Parathyroid adenoma (tissue), 2 donors: ENCODE measurements at regions not wholly inside any gene's neighbourhood (a gene's known extent, or its start where the extent isn't known, plus 50 kb on each side); places are given as distances from the start of the nearest gene placed in this dataset.

ENCODE experiments used
- H2AFZ ChIP-seq: fragments of 300-600 bp; sonication (generic); one replicate; pipeline ENCODE4 v1.7.0; 2017; ENCODE audit warnings: antibody characterized with exemption, mild to moderate bottlenecking
- H3K27ac ChIP-seq: fragments of 300-600 bp; sonication (generic); one replicate; pipeline ENCODE4 v1.7.0; 2017
- H3K27me3 ChIP-seq: fragments of 300-600 bp; sonication (generic); one replicate; pipeline ENCODE4 v1.7.0; 2017; ENCODE audit warnings: low read length; ENCODE audit not compliant: control insufficient read depth, insufficient read depth
- H3K36me3 ChIP-seq: fragments of 300-600 bp; sonication (generic); one replicate; pipeline ENCODE4 v1.7.0; 2017; ENCODE audit warnings: low read length; ENCODE audit not compliant: control insufficient read depth, insufficient read depth
- H3K4me1 ChIP-seq: fragments of 300-600 bp; sonication (generic); one replicate; pipeline ENCODE4 v1.7.0; 2017; ENCODE audit warnings: control low read depth
- H3K4me2 ChIP-seq: fragments of 300-600 bp; sonication (generic); one replicate; pipeline ENCODE4 v1.7.0; 2017; ENCODE audit warnings: low read length
- H3K4me3 ChIP-seq: fragments of 300-600 bp; sonication (generic); one replicate; pipeline ENCODE4 v1.7.0; 2017; ENCODE audit warnings: low read depth, low read length
- H3K79me2 ChIP-seq: fragments of 300-600 bp; sonication (generic); one replicate; pipeline ENCODE4 v1.7.0; 2017; ENCODE audit warnings: control low read depth
- H3K9ac ChIP-seq: fragments of 300-600 bp; sonication (generic); one replicate; pipeline ENCODE4 v1.7.0; 2017; ENCODE audit warnings: mild to moderate bottlenecking
- H3K9me3 ChIP-seq: fragments of 300-600 bp; sonication (generic); one replicate; pipeline ENCODE4 v1.7.0; 2017; ENCODE audit warnings: low read length; ENCODE audit not compliant: control insufficient read depth
- TF ChIP-seq, protein P1 (sequence below): fragments of 300-600 bp; sonication (generic); IDR thresholded peaks from one replicate; pipeline ENCODE4 v1.7.0; 2017; ENCODE audit warnings: antibody characterized with exemption, mild to moderate bottlenecking
- donor health status: primary hyperparathyroidism.

DNA sequence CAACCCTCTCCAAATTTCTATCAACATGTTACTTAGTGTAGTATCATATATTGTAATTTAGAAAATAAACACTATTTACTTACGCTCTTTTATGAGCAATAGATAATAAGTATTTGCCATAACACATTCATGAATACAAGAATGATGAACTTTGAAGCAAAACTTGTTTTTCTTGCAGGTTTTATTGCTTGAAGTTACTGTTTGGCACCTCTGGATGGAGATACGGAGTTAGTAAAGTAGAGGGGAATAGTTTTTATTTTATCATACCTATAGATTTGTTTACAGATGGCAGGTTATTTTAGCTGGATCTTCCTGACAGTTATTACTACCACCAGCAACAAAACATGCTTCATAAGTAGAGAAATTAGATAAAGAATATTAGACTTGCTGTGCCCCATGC, 274.2 kb upstream of the LRRTM4 start:
- Histone ChIP-seq H3K4me3 (no peak overlapping the region), H3K27me3 (no peaks in the 10 kb centered on the region), H3K36me3 (no peaks in the 10 kb centered on the region), H3K27ac (no peak overlapping the region), H3K79me2 (no peaks in the 10 kb centered on the region), H3K4me2 (no peak overlapping the region), H3K4me1 (no peaks in the 10 kb centered on the region), H2AFZ (no peak overlapping the region), H3K9me3 (no peaks in the 10 kb centered on the region), H3K9ac (no peak overlapping the region)
- TF ChIP-seq, protein P1, sequence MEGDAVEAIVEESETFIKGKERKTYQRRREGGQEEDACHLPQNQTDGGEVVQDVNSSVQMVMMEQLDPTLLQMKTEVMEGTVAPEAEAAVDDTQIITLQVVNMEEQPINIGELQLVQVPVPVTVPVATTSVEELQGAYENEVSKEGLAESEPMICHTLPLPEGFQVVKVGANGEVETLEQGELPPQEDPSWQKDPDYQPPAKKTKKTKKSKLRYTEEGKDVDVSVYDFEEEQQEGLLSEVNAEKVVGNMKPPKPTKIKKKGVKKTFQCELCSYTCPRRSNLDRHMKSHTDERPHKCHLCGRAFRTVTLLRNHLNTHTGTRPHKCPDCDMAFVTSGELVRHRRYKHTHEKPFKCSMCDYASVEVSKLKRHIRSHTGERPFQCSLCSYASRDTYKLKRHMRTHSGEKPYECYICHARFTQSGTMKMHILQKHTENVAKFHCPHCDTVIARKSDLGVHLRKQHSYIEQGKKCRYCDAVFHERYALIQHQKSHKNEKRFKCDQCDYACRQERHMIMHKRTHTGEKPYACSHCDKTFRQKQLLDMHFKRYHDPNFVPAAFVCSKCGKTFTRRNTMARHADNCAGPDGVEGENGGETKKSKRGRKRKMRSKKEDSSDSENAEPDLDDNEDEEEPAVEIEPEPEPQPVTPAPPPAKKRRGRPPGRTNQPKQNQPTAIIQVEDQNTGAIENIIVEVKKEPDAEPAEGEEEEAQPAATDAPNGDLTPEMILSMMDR, result no peak

DNA sequence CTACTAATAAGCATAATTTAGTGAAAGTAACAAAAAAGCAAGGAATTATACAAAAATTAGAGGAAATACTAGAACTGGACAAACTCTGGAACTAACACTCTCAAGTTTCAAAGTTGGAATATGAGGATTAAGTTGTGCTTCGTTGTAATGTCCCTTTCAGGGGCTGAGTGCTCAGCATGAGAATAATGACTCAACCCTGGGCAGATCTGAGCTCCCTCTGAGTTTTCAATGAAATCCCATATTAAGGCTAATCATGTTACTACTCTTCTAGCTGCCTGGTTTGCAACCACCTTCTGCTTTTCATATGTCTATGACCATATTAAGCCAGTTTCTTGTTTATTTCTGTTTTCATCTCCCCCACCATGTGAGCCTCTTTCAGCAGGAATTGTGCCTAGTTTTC, 274.9 kb upstream of the LRRTM4 start:
- Histone ChIP-seq H3K27ac (no peak overlapping the region), H3K36me3 (no peaks in the 10 kb centered on the region)

DNA sequence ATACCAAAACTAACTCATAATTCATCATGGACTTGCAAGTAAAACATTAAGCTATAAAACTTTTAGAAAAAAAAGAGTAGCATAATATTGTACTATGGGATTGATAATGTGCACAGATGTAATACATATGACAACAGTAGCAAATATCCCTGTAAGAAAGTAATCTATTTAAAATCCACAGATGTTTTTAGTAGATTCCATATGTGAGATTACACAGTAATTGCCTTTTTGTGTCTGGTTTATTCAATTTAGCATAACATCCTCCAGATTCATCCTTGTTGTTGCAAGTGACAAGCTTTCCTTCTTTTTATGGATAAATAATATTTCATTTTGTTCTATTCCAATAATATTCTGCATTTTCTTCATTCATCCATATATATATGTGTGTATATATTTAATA, 278.2 kb upstream of the LRRTM4 start:
- Histone ChIP-seq H3K4me2 (no peak overlapping the region), H3K4me1 (no peaks in the 10 kb centered on the region), H3K9me3 (no peaks in the 10 kb centered on the region), H3K79me2 (no peaks in the 10 kb centered on the region), H3K27ac (no peak overlapping the region), H2AFZ (no peak overlapping the region), H3K9ac (no peak overlapping the region), H3K4me3 (no peak overlapping the region), H3K27me3 (no peaks in the 10 kb centered on the region), H3K36me3 (no peaks in the 10 kb centered on the region)
- TF ChIP-seq, protein P1, result no peak

More for the DNA sequence above, 274.9 kb upstream of the LRRTM4 start:
- H3K9me3 ChIP-seq, result no peaks in the 10 kb centered on the region
- H3K4me1 ChIP-seq, result no peaks in the 10 kb centered on the region
- no peak overlapping the region for H3K4me3 ChIP-seq
- TF ChIP-seq, protein P1, result no peak
- H3K27me3 ChIP-seq, result no peaks in the 10 kb centered on the region
- H3K9ac ChIP-seq, result no peak overlapping the region
- no peak overlapping the region for H3K4me2 ChIP-seq
- no peaks in the 10 kb centered on the region for H3K79me2 ChIP-seq
- no peak overlapping the region for H2AFZ ChIP-seq

GRCh38 chr2:77807531-77808215, 285.5 kb upstream of the LRRTM4 start:
- no peaks in the 10 kb centered on the region for H3K36me3 ChIP-seq
- no peaks in the 10 kb centered on the region for H3K79me2 ChIP-seq
- TF ChIP-seq, protein P1, result no peak
- H3K9me3 ChIP-seq, result no peaks in the 10 kb centered on the region
- H3K4me3 ChIP-seq, result no peak overlapping the region
- no peak overlapping the region for H2AFZ ChIP-seq
- no peak overlapping the region for H3K27ac ChIP-seq
- H3K27me3 ChIP-seq, result no peaks in the 10 kb centered on the region
- no peaks in the 10 kb centered on the region for H3K4me1 ChIP-seq
- no peak overlapping the region for H3K9ac ChIP-seq
- H3K4me2 ChIP-seq, result no peak overlapping the region

- TF ChIP-seq, protein P1, result no peak
Measured at GRCh38 chr2:77808599-77808998, 286.4 kb upstream of the LRRTM4 start.

More at GRCh38 chr2:77808599-77808998, 286.4 kb upstream of the LRRTM4 start:
- H3K9ac ChIP-seq, result no peak overlapping the region
- H3K4me1 ChIP-seq, result no peaks in the 10 kb centered on the region
- no peak overlapping the region for H3K4me3 ChIP-seq
- H3K27me3 ChIP-seq, result no peaks in the 10 kb centered on the region
- no peak overlapping the region for H3K4me2 ChIP-seq
- H3K27ac ChIP-seq, result no peak overlapping the region
- no peaks in the 10 kb centered on the region for H3K79me2 ChIP-seq
- no peaks in the 10 kb centered on the region for H3K9me3 ChIP-seq
- no peaks in the 10 kb centered on the region for H3K36me3 ChIP-seq
- no peak overlapping the region for H2AFZ ChIP-seq
